ENCODE measurements at regions not wholly inside any gene's neighbourhood (a gene's known extent, or its start where the extent isn't known, plus 50 kb on each side); places are given as distances from the start of the nearest gene placed in this dataset.

DNA sequence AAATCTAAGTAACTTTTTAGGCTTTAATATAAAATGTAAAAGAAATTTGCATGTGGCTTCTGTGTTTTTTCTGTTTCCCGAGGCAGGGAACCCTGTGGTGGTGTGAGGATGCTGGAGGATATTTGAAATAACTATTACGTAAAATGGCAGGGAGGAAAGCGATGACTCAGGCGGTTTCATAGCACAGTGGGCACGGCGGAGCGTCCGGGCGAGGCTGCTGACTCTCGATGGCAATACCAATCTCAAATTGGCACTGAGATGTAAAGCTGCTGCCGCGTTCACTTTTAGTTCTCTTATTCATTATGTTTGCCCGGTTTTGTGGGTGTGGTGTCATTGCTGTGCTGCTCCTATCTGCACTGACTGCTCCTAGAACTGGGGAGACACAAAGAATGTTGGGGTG is 254.3 kb downstream of the THBS2 start:
- Histone ChIP-seq H3K4me1 (ENCODE audit: control insufficient read depth in 1 of 2, insufficient read depth in 2 of 2, low read depth in 1 of 2, low read length in 1 of 2) (no peaks in the 10 kb centered on the region), H3K4me2 (0 out of 2 replicates have a peak overlapping the region, but pooled peaks have one; percentile 30), H3K27ac (ENCODE audit: low read depth in 2 of 2, low read length in 1 of 2) (no peak overlapping the region), H3F3A (replicated peaks; ENCODE audit: insufficient read depth) (no peaks in the 10 kb centered on the region), H3K9ac (no peak overlapping the region), H3K9me2 (no peaks in the 10 kb centered on the region), H3K4me3 (ENCODE audit: low read depth in 2 of 2, low read length in 1 of 2) (no peak overlapping the region), H2AFZ (ENCODE audit: low read depth) (peak overlapping the region; percentile 90), H3K27me3 (ENCODE audit: insufficient read depth) (no peaks in the 10 kb centered on the region), H3K9me3 (no peaks in the 10 kb centered on the region), H3K36me3 (replicated peaks in 1 of 2; ENCODE audit: control insufficient read depth in 1 of 2, insufficient read depth in 2 of 2, low read length in 1 of 2) (no peaks in the 10 kb centered on the region), H4K20me1 (ENCODE audit: insufficient read depth) (no peaks in the 10 kb centered on the region), H3K79me2 (ENCODE audit: insufficient read depth) (no peaks in the 10 kb centered on the region)
- 43% methylated on average over 13 of the region's 13 CpGs for WGBS (ENCODE audit: low lambda C conversion rate)
- no peak for DNase-seq
- TF ChIP-seq, protein P1, sequence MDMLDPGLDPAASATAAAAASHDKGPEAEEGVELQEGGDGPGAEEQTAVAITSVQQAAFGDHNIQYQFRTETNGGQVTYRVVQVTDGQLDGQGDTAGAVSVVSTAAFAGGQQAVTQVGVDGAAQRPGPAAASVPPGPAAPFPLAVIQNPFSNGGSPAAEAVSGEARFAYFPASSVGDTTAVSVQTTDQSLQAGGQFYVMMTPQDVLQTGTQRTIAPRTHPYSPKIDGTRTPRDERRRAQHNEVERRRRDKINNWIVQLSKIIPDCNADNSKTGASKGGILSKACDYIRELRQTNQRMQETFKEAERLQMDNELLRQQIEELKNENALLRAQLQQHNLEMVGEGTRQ (IDR thresholded peaks at IDR 0.05; ENCODE audit: borderline replicate concordance, low read depth, low read length): no peak
- TF ChIP-seq, protein P2, sequence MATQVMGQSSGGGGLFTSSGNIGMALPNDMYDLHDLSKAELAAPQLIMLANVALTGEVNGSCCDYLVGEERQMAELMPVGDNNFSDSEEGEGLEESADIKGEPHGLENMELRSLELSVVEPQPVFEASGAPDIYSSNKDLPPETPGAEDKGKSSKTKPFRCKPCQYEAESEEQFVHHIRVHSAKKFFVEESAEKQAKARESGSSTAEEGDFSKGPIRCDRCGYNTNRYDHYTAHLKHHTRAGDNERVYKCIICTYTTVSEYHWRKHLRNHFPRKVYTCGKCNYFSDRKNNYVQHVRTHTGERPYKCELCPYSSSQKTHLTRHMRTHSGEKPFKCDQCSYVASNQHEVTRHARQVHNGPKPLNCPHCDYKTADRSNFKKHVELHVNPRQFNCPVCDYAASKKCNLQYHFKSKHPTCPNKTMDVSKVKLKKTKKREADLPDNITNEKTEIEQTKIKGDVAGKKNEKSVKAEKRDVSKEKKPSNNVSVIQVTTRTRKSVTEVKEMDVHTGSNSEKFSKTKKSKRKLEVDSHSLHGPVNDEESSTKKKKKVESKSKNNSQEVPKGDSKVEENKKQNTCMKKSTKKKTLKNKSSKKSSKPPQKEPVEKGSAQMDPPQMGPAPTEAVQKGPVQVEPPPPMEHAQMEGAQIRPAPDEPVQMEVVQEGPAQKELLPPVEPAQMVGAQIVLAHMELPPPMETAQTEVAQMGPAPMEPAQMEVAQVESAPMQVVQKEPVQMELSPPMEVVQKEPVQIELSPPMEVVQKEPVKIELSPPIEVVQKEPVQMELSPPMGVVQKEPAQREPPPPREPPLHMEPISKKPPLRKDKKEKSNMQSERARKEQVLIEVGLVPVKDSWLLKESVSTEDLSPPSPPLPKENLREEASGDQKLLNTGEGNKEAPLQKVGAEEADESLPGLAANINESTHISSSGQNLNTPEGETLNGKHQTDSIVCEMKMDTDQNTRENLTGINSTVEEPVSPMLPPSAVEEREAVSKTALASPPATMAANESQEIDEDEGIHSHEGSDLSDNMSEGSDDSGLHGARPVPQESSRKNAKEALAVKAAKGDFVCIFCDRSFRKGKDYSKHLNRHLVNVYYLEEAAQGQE (IDR thresholded peaks at IDR 0.05; ENCODE audit: low read depth, low read length): no peak
- peak; percentile 9; the same call in 1 of the 2 replicates for TF ChIP-seq FOSL2 (IDR thresholded peaks at IDR 0.05; ENCODE audit: borderline replicate concordance, low read depth)
- TF ChIP-seq NFIC (IDR thresholded peaks at IDR 0.05; ENCODE audit: borderline replicate concordance): no peak
- no peak for TF ChIP-seq FOXM1 (IDR thresholded peaks at IDR 0.05; ENCODE audit: low read depth)
- TF ChIP-seq, protein P3, sequence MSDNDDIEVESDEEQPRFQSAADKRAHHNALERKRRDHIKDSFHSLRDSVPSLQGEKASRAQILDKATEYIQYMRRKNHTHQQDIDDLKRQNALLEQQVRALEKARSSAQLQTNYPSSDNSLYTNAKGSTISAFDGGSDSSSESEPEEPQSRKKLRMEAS (IDR thresholded peaks at IDR 0.05; ENCODE audit: low read depth): 0 out of 2 replicates have a peak, but pooled peaks have one; percentile 23
- ChIA-PET POLR2A (interaction anchor here (0.6 kb wide), 1 partner anchor 479 kb away, joined by 3 read pairs; no protein-coding TSS in a partner anchor), CTCF (no interaction called here)

DNA sequence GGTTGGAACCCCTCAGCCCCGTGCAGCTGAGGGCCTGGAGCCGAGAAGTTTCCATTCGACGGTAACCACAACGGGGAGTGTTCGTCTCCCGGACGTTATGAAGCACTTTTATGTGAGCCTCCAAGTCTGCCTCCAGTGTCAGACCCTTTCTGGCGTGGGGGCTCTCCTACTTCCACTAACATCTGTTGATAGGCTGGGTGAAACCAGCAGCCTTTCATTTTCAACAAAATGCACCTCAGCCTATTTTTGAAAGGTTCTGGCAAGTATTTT is 257.4 kb downstream of the THBS2 start:
- WGBS (ENCODE audit: low lambda C conversion rate): 79% methylated on average over 3 of the region's 9 CpGs
- no peak for DNase-seq
- H3K4me2 ChIP-seq: no peak overlapping the region

More for the DNA sequence above, 257.4 kb downstream of the THBS2 start:
- H3K4me3 ChIP-seq (ENCODE audit: low read depth in 2 of 2, low read length in 1 of 2): no peak overlapping the region
- no peak overlapping the region for H3K9ac ChIP-seq
- H3K4me1 ChIP-seq (ENCODE audit: control insufficient read depth in 1 of 2, insufficient read depth in 2 of 2, low read depth in 1 of 2, low read length in 1 of 2): no peaks in the 10 kb centered on the region
- no peak overlapping the region for H2AFZ ChIP-seq (ENCODE audit: low read depth)
- CTCF ChIA-PET: no interaction called here
- no peaks in the 10 kb centered on the region for H4K20me1 ChIP-seq (ENCODE audit: insufficient read depth)
- H3K36me3 ChIP-seq (replicated peaks in 1 of 2; ENCODE audit: control insufficient read depth in 1 of 2, insufficient read depth in 2 of 2, low read length in 1 of 2): no peaks in the 10 kb centered on the region
- no peaks in the 10 kb centered on the region for H3K9me3 ChIP-seq
- no peaks in the 10 kb centered on the region for H3K27me3 ChIP-seq (ENCODE audit: insufficient read depth)
- no peaks in the 10 kb centered on the region for H3K9me2 ChIP-seq
- TF ChIP-seq POLR2AphosphoS5 (IDR thresholded peaks at IDR 0.05; ENCODE audit: low read depth, low read length): no peak
- TF ChIP-seq NFIC (IDR thresholded peaks at IDR 0.05; ENCODE audit: borderline replicate concordance): no peak
- no peak for TF ChIP-seq FOSL2 (IDR thresholded peaks at IDR 0.05; ENCODE audit: borderline replicate concordance, low read depth)
- TF ChIP-seq GATA2 (CRISPR knock-in tag; IDR thresholded peaks at IDR 0.05): no peak
- TF ChIP-seq FOXJ3 (CRISPR knock-in tag; IDR thresholded peaks at IDR 0.05): no peak
- TF ChIP-seq, protein P4, sequence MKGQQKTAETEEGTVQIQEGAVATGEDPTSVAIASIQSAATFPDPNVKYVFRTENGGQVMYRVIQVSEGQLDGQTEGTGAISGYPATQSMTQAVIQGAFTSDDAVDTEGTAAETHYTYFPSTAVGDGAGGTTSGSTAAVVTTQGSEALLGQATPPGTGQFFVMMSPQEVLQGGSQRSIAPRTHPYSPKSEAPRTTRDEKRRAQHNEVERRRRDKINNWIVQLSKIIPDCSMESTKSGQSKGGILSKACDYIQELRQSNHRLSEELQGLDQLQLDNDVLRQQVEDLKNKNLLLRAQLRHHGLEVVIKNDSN (IDR thresholded peaks at IDR 0.05; ENCODE audit: borderline replicate concordance, low read depth): no peak
- no peak for TF ChIP-seq SMC3 (IDR thresholded peaks at IDR 0.05; ENCODE audit: low read depth, low read length)
- no peak for TF ChIP-seq TCF12 (IDR thresholded peaks at IDR 0.05)
- no peak for TF ChIP-seq JUND (IDR thresholded peaks at IDR 0.05)
- no peak for TF ChIP-seq NRF1 (IDR thresholded peaks at IDR 0.05; ENCODE audit: low read depth, low read length)
- TF ChIP-seq, protein P5, sequence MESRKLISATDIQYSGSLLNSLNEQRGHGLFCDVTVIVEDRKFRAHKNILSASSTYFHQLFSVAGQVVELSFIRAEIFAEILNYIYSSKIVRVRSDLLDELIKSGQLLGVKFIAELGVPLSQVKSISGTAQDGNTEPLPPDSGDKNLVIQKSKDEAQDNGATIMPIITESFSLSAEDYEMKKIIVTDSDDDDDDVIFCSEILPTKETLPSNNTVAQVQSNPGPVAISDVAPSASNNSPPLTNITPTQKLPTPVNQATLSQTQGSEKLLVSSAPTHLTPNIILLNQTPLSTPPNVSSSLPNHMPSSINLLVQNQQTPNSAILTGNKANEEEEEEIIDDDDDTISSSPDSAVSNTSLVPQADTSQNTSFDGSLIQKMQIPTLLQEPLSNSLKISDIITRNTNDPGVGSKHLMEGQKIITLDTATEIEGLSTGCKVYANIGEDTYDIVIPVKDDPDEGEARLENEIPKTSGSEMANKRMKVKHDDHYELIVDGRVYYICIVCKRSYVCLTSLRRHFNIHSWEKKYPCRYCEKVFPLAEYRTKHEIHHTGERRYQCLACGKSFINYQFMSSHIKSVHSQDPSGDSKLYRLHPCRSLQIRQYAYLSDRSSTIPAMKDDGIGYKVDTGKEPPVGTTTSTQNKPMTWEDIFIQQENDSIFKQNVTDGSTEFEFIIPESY (IDR thresholded peaks at IDR 0.05; ENCODE audit: borderline replicate concordance, low read depth): no peak
- TF ChIP-seq, protein P1 (IDR thresholded peaks at IDR 0.05; ENCODE audit: borderline replicate concordance, low read depth, low read length): no peak
- no peak for TF ChIP-seq RAD21 (IDR thresholded peaks at IDR 0.05; ENCODE audit: low read length)
- TF ChIP-seq MXI1 (IDR thresholded peaks at IDR 0.05; ENCODE audit: low read depth, low read length): no peak
- TF ChIP-seq EP300 (IDR thresholded peaks at IDR 0.05; ENCODE audit: borderline replicate concordance in 1 of 2, low read depth in 1 of 2, low read length in 1 of 2): no peak
- TF ChIP-seq ELF1 (IDR thresholded peaks at IDR 0.05): no peak
- TF ChIP-seq CHD2 (IDR thresholded peaks at IDR 0.05; ENCODE audit: low read length, partially characterized antibody): no peak
- TF ChIP-seq FOXM1 (IDR thresholded peaks at IDR 0.05; ENCODE audit: low read depth): no peak
- POLR2A ChIA-PET: no interaction called here
- H3K27ac ChIP-seq (ENCODE audit: low read depth in 2 of 2, low read length in 1 of 2): no peak overlapping the region
- no peaks in the 10 kb centered on the region for H3K79me2 ChIP-seq (ENCODE audit: insufficient read depth)
- H3F3A ChIP-seq (replicated peaks; ENCODE audit: insufficient read depth): no peaks in the 10 kb centered on the region
